Right lobe of liver (tissue), 4 donors: ENCODE measurements at regions not wholly inside any gene's neighbourhood (a gene's known extent, or its start where the extent isn't known, plus 50 kb on each side); places are given as distances from the start of the nearest gene placed in this dataset.

Source experiments
- POLR2A ChIP-seq: fragments of 450-650 bp; IDR thresholded peaks from one replicate; pipeline ENCODE4 v1.6.1; 2017; ENCODE audit warnings: antibody characterized with exemption, mild to moderate bottlenecking
- TF ChIP-seq, protein P1 (sequence below), 4 donors: fragments of 200-600 bp in 3 of 4; fragments of 450-650 bp in 1 of 4; IDR thresholded peaks; one replicate each; pipeline versions ENCODE4 v1.5.1 to v1.8.0; 2016 to 2022; ENCODE audit warnings: antibody characterized with exemption in 4 of 4, mild to moderate bottlenecking in 2 of 4
- donor health status: DM: no; HTN: no; CAD: no.
- donor health status: DM: no; HTN: no; CAD: no.
- donor health status: DM: no; HTN: yes; CAD: no.

DNA sequence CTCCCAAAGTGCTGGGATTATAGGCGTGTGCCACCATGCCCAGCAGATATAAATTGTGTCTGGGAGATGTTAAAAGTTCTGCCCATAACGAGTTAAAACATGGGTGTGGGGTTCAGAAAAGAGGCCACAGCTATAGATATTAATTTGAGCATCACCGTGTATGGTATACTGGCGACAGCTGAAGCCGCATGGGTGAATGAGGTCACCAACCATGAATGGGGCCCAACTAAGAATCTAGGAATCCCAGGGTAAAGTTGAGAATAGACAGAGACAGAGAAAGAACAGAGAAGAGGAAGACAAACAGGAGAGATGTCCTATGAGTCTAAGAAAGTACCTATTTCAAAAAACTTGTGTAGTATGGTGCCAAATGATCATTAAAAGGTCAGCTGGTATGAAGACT lies 50.9 kb downstream of the ILRUN start:
- no peak for TF ChIP-seq POLR2A
- TF ChIP-seq, protein P1, sequence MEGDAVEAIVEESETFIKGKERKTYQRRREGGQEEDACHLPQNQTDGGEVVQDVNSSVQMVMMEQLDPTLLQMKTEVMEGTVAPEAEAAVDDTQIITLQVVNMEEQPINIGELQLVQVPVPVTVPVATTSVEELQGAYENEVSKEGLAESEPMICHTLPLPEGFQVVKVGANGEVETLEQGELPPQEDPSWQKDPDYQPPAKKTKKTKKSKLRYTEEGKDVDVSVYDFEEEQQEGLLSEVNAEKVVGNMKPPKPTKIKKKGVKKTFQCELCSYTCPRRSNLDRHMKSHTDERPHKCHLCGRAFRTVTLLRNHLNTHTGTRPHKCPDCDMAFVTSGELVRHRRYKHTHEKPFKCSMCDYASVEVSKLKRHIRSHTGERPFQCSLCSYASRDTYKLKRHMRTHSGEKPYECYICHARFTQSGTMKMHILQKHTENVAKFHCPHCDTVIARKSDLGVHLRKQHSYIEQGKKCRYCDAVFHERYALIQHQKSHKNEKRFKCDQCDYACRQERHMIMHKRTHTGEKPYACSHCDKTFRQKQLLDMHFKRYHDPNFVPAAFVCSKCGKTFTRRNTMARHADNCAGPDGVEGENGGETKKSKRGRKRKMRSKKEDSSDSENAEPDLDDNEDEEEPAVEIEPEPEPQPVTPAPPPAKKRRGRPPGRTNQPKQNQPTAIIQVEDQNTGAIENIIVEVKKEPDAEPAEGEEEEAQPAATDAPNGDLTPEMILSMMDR (IDR thresholded peaks at IDR 0.05): no peak
